ENCODE measurements at regions not wholly inside any gene's neighbourhood (a gene's known extent, or its start where the extent isn't known, plus 50 kb on each side); places are given as distances from the start of the nearest gene placed in this dataset.
"Not testable (repeated sequence)": the region's sequence is repeated elsewhere in the genome, so short reads cannot be mapped to it uniquely, and the experiment has no call there.

- Mint-ChIP-seq H3K9me3 (no peaks in the 10 kb centered on the region), H3K4me1 (ENCODE audit: unreplicated experiment) (peaks cover 34% of the 10 kb centered on the region), H3K36me3 (no peaks in the 10 kb centered on the region), H3K27ac (no peak overlapping the region), H3K4me3 (no peak overlapping the region), H3K27me3 (no peaks in the 10 kb centered on the region)
- DNase-seq (ENCODE audit: extremely low spot score, unreplicated experiment), result no peak
- TF ChIP-seq CTCF (conservative IDR thresholded peaks at IDR 0.05), result no peak
Measured at GRCh38 chr6:37078814-37079213, 73.4 kb downstream of the FGD2 start.

GRCh38 chr6:37081042-37081607 lies 75.7 kb downstream of the FGD2 start:
- Mint-ChIP-seq H3K9me3 (peaks cover 4% of the 10 kb centered on the region), H3K4me3 (no peak overlapping the region), H3K27me3 (no peaks in the 10 kb centered on the region), H3K27ac (no peak overlapping the region), H3K4me1 (ENCODE audit: unreplicated experiment) (peaks cover 43% of the 10 kb centered on the region), H3K36me3 (no peaks in the 10 kb centered on the region)
- DNase-seq (ENCODE audit: extremely low spot score, unreplicated experiment), result no peak
- no peak for TF ChIP-seq CTCF (conservative IDR thresholded peaks at IDR 0.05)

GRCh38 chr6:37082390-37083130 lies 77.1 kb downstream of the FGD2 start:
- Mint-ChIP-seq H3K27ac (no peak overlapping the region), H3K27me3 (no peaks in the 10 kb centered on the region), H3K4me3 (no peak overlapping the region), H3K36me3 (no peaks in the 10 kb centered on the region), H3K4me1 (ENCODE audit: unreplicated experiment) (peaks cover 42% of the 10 kb centered on the region), H3K9me3 (peaks cover 4% of the 10 kb centered on the region)
- no peak for DNase-seq (ENCODE audit: extremely low spot score, unreplicated experiment)
- TF ChIP-seq CTCF (conservative IDR thresholded peaks at IDR 0.05), result no peak

DNA sequence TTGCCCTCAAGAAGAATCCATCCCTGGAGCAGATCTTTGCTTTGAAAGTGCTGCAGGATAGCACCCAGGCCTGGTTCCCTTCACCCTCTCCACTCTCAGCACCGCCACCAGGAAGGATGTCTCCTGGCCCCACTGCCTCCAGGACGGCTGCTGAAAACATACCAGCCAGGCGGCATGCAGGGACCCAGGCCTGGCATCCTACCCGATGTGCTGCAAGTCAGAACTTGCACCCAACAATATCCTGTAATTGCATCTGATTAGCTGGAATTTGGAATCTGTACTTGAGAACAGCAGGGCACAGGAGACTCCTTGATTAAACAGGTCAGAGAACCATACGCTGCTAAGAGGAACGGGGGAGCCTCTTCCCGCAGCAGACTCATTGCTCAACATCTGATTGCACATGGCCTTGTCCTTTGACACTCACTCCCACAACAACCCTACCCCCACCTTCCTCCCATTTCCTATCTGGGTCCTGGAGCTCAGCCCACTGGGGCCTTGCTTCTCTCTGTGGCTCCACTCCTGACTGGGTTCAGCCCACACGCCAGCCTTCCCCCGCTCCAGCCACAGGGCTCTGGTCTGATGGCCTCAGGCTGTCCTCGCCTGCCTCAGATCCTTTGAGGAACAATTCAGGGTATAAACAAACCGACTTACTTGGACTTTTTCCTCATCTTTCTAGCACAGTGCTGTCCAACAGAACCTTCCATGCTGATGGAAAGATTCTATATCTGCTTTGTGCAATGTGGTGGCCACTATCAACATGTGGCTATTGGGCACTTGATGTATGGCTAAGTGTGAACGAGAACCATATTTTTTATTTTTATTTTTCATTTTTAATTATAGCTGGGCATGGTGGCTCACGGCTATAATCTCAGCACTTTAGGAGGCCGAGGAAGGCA lies 78.0 kb downstream of the FGD2 start:
- H3K4me1 Mint-ChIP-seq (ENCODE audit: unreplicated experiment), result peaks cover 38% of the 10 kb centered on the region
- no peaks in the 10 kb centered on the region for H3K27me3 Mint-ChIP-seq
- H3K27ac Mint-ChIP-seq, result peak overlapping the region; percentile 73
- no peaks in the 10 kb centered on the region for H3K36me3 Mint-ChIP-seq
- TF ChIP-seq CTCF (conservative IDR thresholded peaks at IDR 0.05), result no peak
- H3K4me3 Mint-ChIP-seq, result peak overlapping the region; percentile 26
- no peak for DNase-seq (ENCODE audit: extremely low spot score, unreplicated experiment)
- peaks cover 4% of the 10 kb centered on the region for H3K9me3 Mint-ChIP-seq

GRCh38 chr6:37084665-37085064 lies 79.2 kb downstream of the FGD2 start:
- H3K36me3 Mint-ChIP-seq; H3K9me3 Mint-ChIP-seq; DNase-seq (ENCODE audit: extremely low spot score, unreplicated experiment); H3K4me3 Mint-ChIP-seq; H3K27ac Mint-ChIP-seq; H3K27me3 Mint-ChIP-seq: not testable (repeated sequence)
- peaks cover 45% of the 10 kb centered on the region for H3K4me1 Mint-ChIP-seq (ENCODE audit: unreplicated experiment)

- DNase-seq (ENCODE audit: extremely low spot score, unreplicated experiment), result no peak
- TF ChIP-seq CTCF (conservative IDR thresholded peaks at IDR 0.05), result no peak
- Mint-ChIP-seq H3K27ac (peak overlapping the region; percentile 3), H3K27me3 (no peaks in the 10 kb centered on the region), H3K36me3 (no peaks in the 10 kb centered on the region), H3K9me3 (peaks cover 4% of the 10 kb centered on the region), H3K4me1 (ENCODE audit: unreplicated experiment) (peaks cover 45% of the 10 kb centered on the region), H3K4me3 (no peak overlapping the region)
Measured at GRCh38 chr6:37085198-37085597, 79.7 kb downstream of the FGD2 start.

Data from type B pancreatic cell (in vitro differentiated cells).